K562 (cell line): ENCODE measurements at regions not wholly inside any gene's neighbourhood (a gene's known extent, or its start where the extent isn't known, plus 50 kb on each side); places are given as distances from the start of the nearest gene placed in this dataset.

Experiments
- ATAC-seq: fragments of 200-7000 bp; cut with Tn5 transposase; 3 replicates; pipeline ENCODE4 v1.9.1; 2020; ENCODE audit warnings: moderate library complexity
- BruUV-seq: library from RNA; stranded (reverse); fragments of 400-500 nt; replicated peaks from 2 replicates; lab custom pipeline; 2021; lab: Mats Ljungman, UMichigan
- CTCF ChIA-PET: fragments of 300-600 bp; formaldehyde crosslinking; extraction: SDS; loops from one replicate; lab custom pipeline; 2021; ENCODE audit warnings: low intra/inter-chr PET ratio; lab: Yijun Ruan, JAX
- POLR2A ChIA-PET: fragments of 300-600, 350-650 bp; sonication (Branson Sonifier 250); formaldehyde crosslinking; extraction: SDS; loops from one replicate; lab custom pipeline; 2021; ENCODE audit warnings: antibody characterized with exemption, inconsistent platforms; lab: Yijun Ruan, JAX
- DNase-seq, 4 experiments: peaks; one replicate each; pipeline versions ENCODE4 v3.0.0 to v3.0.0-alpha.2; 2011 to 2018; ENCODE audit warnings: low spot score in 3 of 4, mixed read lengths in 3 of 4; ENCODE audit errors: extremely low read depth in 1 of 4
- FAIRE-seq: peaks from 2 replicates; lab custom pipeline; 2011; peaks lifted over from hg19 to GRCh38; lab: Jason Lieb, UNC
- H2AFZ ChIP-seq: 2 replicates; pipeline ENCODE4 v1.6.0; 2011; ENCODE audit warnings: low read depth, low read length, control low read depth, inconsistent platforms
- H3K27ac ChIP-seq: fragments of 200-600 bp; 3 replicates; pipeline ENCODE4 v1.8.0; 2011; ENCODE audit warnings: low read depth, mild to moderate bottlenecking, control low read depth, inconsistent platforms, low read length, moderate library complexity, mixed read lengths; ENCODE audit errors: extremely low read depth
- H3K27me3 ChIP-seq, 2 experiments: fragments of 300-600 bp in 1 of 2; 2 replicates in 1 of 2; 3 replicates in 1 of 2; pipeline versions ENCODE4 v1.6.0 to v1.8.0; 2011; ENCODE audit warnings: inconsistent platforms in 2 of 2, low read length in 2 of 2, mild to moderate bottlenecking in 1 of 2, mixed read lengths in 1 of 2, moderate library complexity in 1 of 2; ENCODE audit not compliant: control insufficient read depth in 2 of 2, insufficient read depth in 2 of 2
- H3K36me3 ChIP-seq: fragments of 300-600 bp; 3 replicates; pipeline ENCODE4 v1.8.0; 2011; ENCODE audit warnings: mild to moderate bottlenecking, low read length, inconsistent platforms; ENCODE audit not compliant: control insufficient read depth, insufficient read depth
- H3K4me1 ChIP-seq, 2 experiments: fragments of 200-600 bp in 1 of 2; replicated peaks in 1 of 2; 2 replicates in 1 of 2; 3 replicates in 1 of 2; pipeline versions ENCODE4 v1.5.1 to v1.8.0; 2011; ENCODE audit warnings: inconsistent platforms in 2 of 2, low read length in 2 of 2, mild to moderate bottlenecking in 1 of 2, mixed read lengths in 1 of 2, moderate library complexity in 1 of 2; ENCODE audit not compliant: control insufficient read depth in 2 of 2, insufficient read depth in 2 of 2
- H3K4me2 ChIP-seq: 2 replicates; pipeline ENCODE4 v1.6.1; 2011; ENCODE audit warnings: low read length, control low read depth, inconsistent platforms, mixed read lengths; ENCODE audit not compliant: insufficient read depth
- H3K4me3 ChIP-seq: fragments of 200-600 bp; sonication (generic), shearing (Covaris generic); 2 replicates; pipeline ENCODE4 v1.5.1; 2016; ENCODE audit warnings: control low read depth, inconsistent platforms
- H3K79me2 ChIP-seq: fragments of 200-600 bp; 3 replicates; pipeline ENCODE4 v1.8.0; 2011; ENCODE audit warnings: low read length, inconsistent platforms; ENCODE audit not compliant: control insufficient read depth, insufficient read depth
- H3K9ac ChIP-seq, 2 experiments: 2 replicates each; pipeline versions ENCODE4 v1.6.0 to v1.6.1; 2011; ENCODE audit warnings: low read depth in 2 of 2, low read length in 2 of 2, control low read depth in 1 of 2, inconsistent platforms in 1 of 2, mild to moderate bottlenecking in 1 of 2, mixed read lengths in 1 of 2; ENCODE audit not compliant: insufficient read depth in 1 of 2
- H3K9me1 ChIP-seq: one replicate; pipeline ENCODE4 v1.6.0; 2011; ENCODE audit warnings: inconsistent platforms, mild to moderate bottlenecking, low read length, moderate library complexity; ENCODE audit not compliant: control insufficient read depth, insufficient read depth
- H3K9me3 ChIP-seq: replicated peaks from 2 replicates; pipeline ENCODE4 v1.5.1; 2011; ENCODE audit warnings: low read depth, low read length, inconsistent platforms; ENCODE audit not compliant: control insufficient read depth, insufficient read depth
- H4K20me1 ChIP-seq: replicated peaks from 2 replicates; pipeline ENCODE4 v1.6.1; 2011; ENCODE audit warnings: low read length, inconsistent platforms, mixed read lengths; ENCODE audit not compliant: control insufficient read depth, insufficient read depth
- ATF3 ChIP-seq, 2 experiments: fragments of 450-650 bp in 1 of 2; sonication (generic) in 1 of 2; formaldehyde crosslinking in 1 of 2; IDR thresholded peaks in 1 of 2; conservative IDR thresholded peaks in 1 of 2; 2 replicates each; pipeline versions ENCODE4 v1.6.1 to v1.8.1; 2016 to 2023; ENCODE audit warnings: mild to moderate bottlenecking in 2 of 2, moderate library complexity in 2 of 2, inconsistent platforms in 1 of 2, missing genetic modification reagents in 1 of 2
- ATF7 ChIP-seq: fragments of 450-650 bp; IDR thresholded peaks from 2 replicates; pipeline ENCODE4 v1.7.1; 2014; ENCODE audit warnings: mild to moderate bottlenecking, moderate library complexity
- CREM ChIP-seq: IDR thresholded peaks from 2 replicates; pipeline ENCODE4 v1.6.1; 2014; ENCODE audit warnings: antibody characterized with exemption, low read depth
- DIDO1 ChIP-seq: fragments of 450-650 bp; IDR thresholded peaks from 2 replicates; pipeline ENCODE4 v1.6.1; 2016; ENCODE audit warnings: low read depth, missing biosample characterization, missing genetic modification characterization
- ELF2 ChIP-seq: fragments of 250-450 bp; sonication (Bioruptor Pico); IDR thresholded peaks from 2 replicates; pipeline ENCODE4 v1.5.0; 2021; ENCODE audit warnings: mild to moderate bottlenecking
- FOXA1 ChIP-seq: fragments of 450-650 bp; IDR thresholded peaks from 2 replicates; pipeline ENCODE4 v1.6.1; 2016; ENCODE audit warnings: mild to moderate bottlenecking, borderline replicate concordance
- HDAC6 ChIP-seq: IDR thresholded peaks from 2 replicates; pipeline ENCODE4 v1.6.1; 2012; ENCODE audit warnings: low read depth, mild to moderate bottlenecking, control low read depth, inconsistent platforms, low read length, moderate library complexity
- JUND ChIP-seq, 2 experiments: IDR thresholded peaks; 2 replicates in 1 of 2; 3 replicates in 1 of 2; pipeline ENCODE4 v1.6.1; 2011; ENCODE audit warnings: borderline replicate concordance in 2 of 2, low read depth in 2 of 2, low read length in 2 of 2, improper control_type of control experiment in 1 of 2, missing biosample characterization in 1 of 2, missing genetic modification characterization in 1 of 2, missing genetic modification reagents in 1 of 2
- NR2F6 ChIP-seq: fragments of 450-650 bp; formaldehyde crosslinking; IDR thresholded peaks from 2 replicates; pipeline ENCODE4 v1.4.0; 2020; ENCODE audit warnings: mild to moderate bottlenecking
- USF2 ChIP-seq: sonication (generic); formaldehyde crosslinking; IDR thresholded peaks from 2 replicates; pipeline ENCODE4 v1.5.0; 2020; ENCODE audit warnings: missing genetic modification reagents
- ZNF311 ChIP-seq: fragments of 250-450 bp; sonication (Bioruptor Pico); IDR thresholded peaks from 2 replicates; pipeline ENCODE4 v1.4.0; 2020; ENCODE audit warnings: mild to moderate bottlenecking, moderate library complexity
- ZNF766 ChIP-seq: fragments of 200-800 bp; sonication (Bioruptor generic); conservative IDR thresholded peaks from 2 replicates; pipeline ENCODE4 v1.6.1; 2016; ENCODE audit warnings: missing genetic modification characterization, missing compliant biosample characterization
- WGBS: fragments of 100-300 bp; shearing (Covaris generic); methylation state at CpG from one replicate; pipeline ENCODE4 v1.1.6; 2016; ENCODE audit warnings: low coverage, mixed read lengths; ENCODE audit not compliant: insufficient coverage; ENCODE audit errors: missing lambda C conversion rate; 5-methylcytosine and 5-hydroxymethylcytosine counted together
- in situ Hi-C: fragments of 300-500 bp; cut with MboI; formaldehyde crosslinking; loops from 4 replicates; pipeline ENCODE4 v1.15.0; 2018; ENCODE audit warnings: inconsistent platforms, mixed read lengths
- intact Hi-C: fragments of 100-400 bp; cut with micrococcal nuclease; formaldehyde crosslinking; loops from 2 replicates; pipeline ENCODE4 v1.14.2; 2022
- TF ChIP-seq, protein P1 (sequence below): sonication (generic); IDR thresholded peaks from 2 replicates; pipeline ENCODE4 v1.6.1; 2016
- TF ChIP-seq, protein P2 (sequence below): sonication (generic); formaldehyde crosslinking; IDR thresholded peaks from 2 replicates; pipeline ENCODE4 v1.9.0; 2022; ENCODE audit warnings: mild to moderate bottlenecking, missing genetic modification reagents

GRCh38 chr6:14984519-14984853 lies 261.4 kb upstream of the JARID2 start:
- TF ChIP-seq ZNF766 (CRISPR knock-in tag) (0 out of 2 replicates have a peak, but pooled peaks have one; percentile 31), ATF3 (IDR thresholded peaks at IDR 0.05) (peak; percentile 37; the same call in 1 of the 2 replicates), ATF3 (CRISPR knock-in tag; conservative IDR thresholded peaks at IDR 0.05) (no peak), ELF2 (CRISPR knock-in tag) (no peak), ATF7 (peak; percentile 65), NR2F6 (no peak), USF2 (CRISPR knock-in tag) (peak; percentile 51), JUND (IDR thresholded peaks at IDR 0.05; ENCODE audit: borderline replicate concordance, low read depth, low read length) (no peak), JUND (tag; IDR thresholded peaks at IDR 0.05; ENCODE audit: borderline replicate concordance, low read depth, low read length) (0 out of 3 replicates have a peak, but pooled peaks have one; percentile 15), ZNF311 (CRISPR knock-in tag) (no peak), CREM (peak; percentile 42; the same call in 1 of the 2 replicates), HDAC6 (no peak), FOXA1 (no peak), DIDO1 (tag) (no peak)
- TF ChIP-seq, protein P1, sequence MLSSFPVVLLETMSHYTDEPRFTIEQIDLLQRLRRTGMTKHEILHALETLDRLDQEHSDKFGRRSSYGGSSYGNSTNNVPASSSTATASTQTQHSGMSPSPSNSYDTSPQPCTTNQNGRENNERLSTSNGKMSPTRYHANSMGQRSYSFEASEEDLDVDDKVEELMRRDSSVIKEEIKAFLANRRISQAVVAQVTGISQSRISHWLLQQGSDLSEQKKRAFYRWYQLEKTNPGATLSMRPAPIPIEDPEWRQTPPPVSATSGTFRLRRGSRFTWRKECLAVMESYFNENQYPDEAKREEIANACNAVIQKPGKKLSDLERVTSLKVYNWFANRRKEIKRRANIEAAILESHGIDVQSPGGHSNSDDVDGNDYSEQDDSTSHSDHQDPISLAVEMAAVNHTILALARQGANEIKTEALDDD, result peak; percentile 85
- TF ChIP-seq, protein P2, sequence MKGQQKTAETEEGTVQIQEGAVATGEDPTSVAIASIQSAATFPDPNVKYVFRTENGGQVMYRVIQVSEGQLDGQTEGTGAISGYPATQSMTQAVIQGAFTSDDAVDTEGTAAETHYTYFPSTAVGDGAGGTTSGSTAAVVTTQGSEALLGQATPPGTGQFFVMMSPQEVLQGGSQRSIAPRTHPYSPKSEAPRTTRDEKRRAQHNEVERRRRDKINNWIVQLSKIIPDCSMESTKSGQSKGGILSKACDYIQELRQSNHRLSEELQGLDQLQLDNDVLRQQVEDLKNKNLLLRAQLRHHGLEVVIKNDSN (CRISPR knock-in tag), result peak; percentile 59; the same call in 1 of the 2 replicates
- no peaks in the 10 kb centered on the region for H3K79me2 ChIP-seq
- POLR2A ChIA-PET, result interaction anchor here (0.5 to 1.2 kb wide), 3 partner anchors 10 to 408 kb away, joined by 3 to 6 read pairs (median 5); no protein-coding TSS in a partner anchor
- H3K4me2 ChIP-seq, result 0 out of 2 replicates have a peak overlapping the region, but pooled peaks have one; percentile 10
- DNase-seq (peak in 1 of 4 experiments; percentile 37), FAIRE-seq (no peak), ATAC-seq (peak; percentile 50; the same call in 1 of the 3 replicates)
- H3K27me3 ChIP-seq, result no peaks in the 10 kb centered on the region
- no peak overlapping the region for H3K4me3 ChIP-seq
- H3K27ac ChIP-seq, result no peak overlapping the region
- H4K20me1 ChIP-seq, result no peaks in the 10 kb centered on the region
- WGBS, result 41% methylated on average over 6 of the region's 6 CpGs
- no peaks in the 10 kb centered on the region for H3K36me3 ChIP-seq
- H3K9me3 ChIP-seq, result no peaks in the 10 kb centered on the region; the same call in 1 of the 2 replicates
- H2AFZ ChIP-seq, result no peak overlapping the region; the same call in 1 of the 2 replicates
- BruUV-seq, result no TSS peak
- H3K9me1 ChIP-seq, result no peaks in the 10 kb centered on the region
- CTCF ChIA-PET, result no interaction called here
- no peak overlapping the region for H3K9ac ChIP-seq
- in situ Hi-C loops (no loop called here), intact Hi-C loops (no loop called here)
- H3K4me1 ChIP-seq, result peaks cover 4 to 10% of the 10 kb centered on the region in 2 experiments; a peak in 4 of 5 replicates
